SK-N-MC (cell line): ENCODE measurements at regions not wholly inside any gene's neighbourhood (a gene's known extent, or its start where the extent isn't known, plus 50 kb on each side); places are given as distances from the start of the nearest gene placed in this dataset.

Experiments
- EZH2 ChIP-seq: fragments of 200-600 bp; sonication (generic); IDR thresholded peaks from one replicate; pipeline ENCODE4 v1.6.1; 2017; ENCODE audit warnings: antibody characterized with exemption
- POLR2AphosphoS5 ChIP-seq: IDR thresholded peaks from 2 replicates; pipeline ENCODE4 v1.6.1; 2012; ENCODE audit warnings: mild to moderate bottlenecking, low read depth, low read length, borderline replicate concordance

- no peak for TF ChIP-seq POLR2AphosphoS5
- no peak for TF ChIP-seq EZH2
Measured at GRCh38 chr11:25925359-25925758, 406.6 kb upstream of the ANO3 start.
